Vagina (tissue), 2 donors: ENCODE measurements at regions not wholly inside any gene's neighbourhood (a gene's known extent, or its start where the extent isn't known, plus 50 kb on each side); places are given as distances from the start of the nearest gene placed in this dataset.
A peak's percentile ranks its signal among the peaks of the same experiment; 100 is the strongest.

Source experiments
- DNase-seq, 2 donors: peaks; one replicate each; pipeline ENCODE4 v3.0.0-alpha.2; 2017; ENCODE audit errors: extremely low spot score in 2 of 2
- H3K27ac ChIP-seq: fragments of 200-600 bp; sonication (generic); one replicate; pipeline ENCODE4 v1.5.1; 2019
- H3K27me3 ChIP-seq: fragments of 200-600 bp; sonication (generic); one replicate; pipeline ENCODE4 v1.5.1; 2019
- H3K36me3 ChIP-seq, 2 donors: fragments of 200-600 bp; sonication (generic); one replicate each; pipeline ENCODE4 v1.5.1; 2017 to 2019
- H3K4me1 ChIP-seq: fragments of 200-600 bp; sonication (generic); one replicate; pipeline ENCODE4 v1.5.1; 2019
- H3K4me3 ChIP-seq, 2 donors: fragments of 200-600 bp; sonication (generic); 1 replicate in 1 of 2; 2 replicates in 1 of 2; pipeline ENCODE4 v1.5.1; 2016 to 2019
- H3K9me3 ChIP-seq: fragments of 200-600 bp; sonication (generic); one replicate; pipeline ENCODE4 v1.5.1; 2019
- POLR2A ChIP-seq, 2 donors: fragments of 450-650 bp; IDR thresholded peaks; one replicate each; pipeline ENCODE4 v1.6.1; 2017; ENCODE audit warnings: antibody characterized with exemption in 2 of 2, mild to moderate bottlenecking in 2 of 2, moderate library complexity in 2 of 2
- POLR2AphosphoS5 ChIP-seq, 2 donors: sonication (generic); formaldehyde crosslinking; IDR thresholded peaks; one replicate each; pipeline ENCODE4 v1.9.0; 2017; ENCODE audit warnings: antibody characterized with exemption in 2 of 2, mild to moderate bottlenecking in 2 of 2, low read depth in 1 of 2; ENCODE audit not compliant: insufficient read depth in 1 of 2
- intact Hi-C: fragments of 100-400 bp; cut with DNase I; formaldehyde crosslinking; loops from one replicate; pipeline ENCODE4 v1.15.1; 2023
- TF ChIP-seq, protein P1 (sequence below), 3 experiments: fragments of 450-650 bp in 2 of 3; fragments of 200-600 bp in 1 of 3; sonication (generic) in 1 of 3; IDR thresholded peaks; one replicate each; pipeline ENCODE4 v1.5.1; 2017 to 2019; ENCODE audit warnings: antibody characterized with exemption in 3 of 3, mild to moderate bottlenecking in 2 of 3, moderate library complexity in 2 of 3

DNA sequence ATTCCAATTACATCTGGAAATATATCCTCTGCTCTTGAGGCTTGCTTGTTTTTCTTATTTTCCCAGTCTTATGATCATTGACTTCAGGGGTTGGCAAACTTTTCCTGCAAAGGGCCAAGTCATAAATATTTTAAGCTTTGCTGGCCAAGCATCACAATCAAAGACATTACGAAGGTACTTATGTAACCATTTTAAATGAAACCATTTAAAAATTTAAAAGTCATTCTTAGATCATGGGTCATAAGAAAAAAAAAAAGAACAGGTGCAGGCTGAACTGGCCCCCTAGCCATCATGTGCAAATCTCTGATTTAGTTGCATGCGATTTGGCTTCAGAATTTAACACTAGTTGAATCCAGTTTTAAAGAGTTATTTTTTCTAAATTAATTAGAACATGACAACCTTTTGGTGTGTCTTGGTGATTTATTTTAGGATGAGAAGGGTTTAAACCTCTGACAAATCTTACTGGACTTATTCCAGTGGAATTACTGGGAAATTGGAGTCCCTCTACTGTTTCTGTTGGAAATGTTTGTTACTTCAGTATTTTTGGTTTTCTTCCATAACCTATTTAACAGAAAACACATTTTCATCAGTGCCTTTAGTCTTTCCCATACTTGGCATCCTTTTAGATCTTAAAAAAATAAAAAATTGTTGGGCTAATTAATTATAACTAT, 148.1 kb downstream of the NHLRC3 start:
- H3K9me3 ChIP-seq, result no peaks in the 10 kb centered on the region
- H3K4me1 ChIP-seq, result peaks cover 31% of the 10 kb centered on the region
- H3K4me3 ChIP-seq, result no peak overlapping the region
- TF ChIP-seq POLR2A (IDR thresholded peaks at IDR 0.05) (no peak), POLR2AphosphoS5 (IDR thresholded peaks at IDR 0.05; ENCODE audit: insufficient read depth in 1 of 2, low read depth in 1 of 2) (peak in 1 of 2 donors; percentile 15)
- TF ChIP-seq, protein P1, sequence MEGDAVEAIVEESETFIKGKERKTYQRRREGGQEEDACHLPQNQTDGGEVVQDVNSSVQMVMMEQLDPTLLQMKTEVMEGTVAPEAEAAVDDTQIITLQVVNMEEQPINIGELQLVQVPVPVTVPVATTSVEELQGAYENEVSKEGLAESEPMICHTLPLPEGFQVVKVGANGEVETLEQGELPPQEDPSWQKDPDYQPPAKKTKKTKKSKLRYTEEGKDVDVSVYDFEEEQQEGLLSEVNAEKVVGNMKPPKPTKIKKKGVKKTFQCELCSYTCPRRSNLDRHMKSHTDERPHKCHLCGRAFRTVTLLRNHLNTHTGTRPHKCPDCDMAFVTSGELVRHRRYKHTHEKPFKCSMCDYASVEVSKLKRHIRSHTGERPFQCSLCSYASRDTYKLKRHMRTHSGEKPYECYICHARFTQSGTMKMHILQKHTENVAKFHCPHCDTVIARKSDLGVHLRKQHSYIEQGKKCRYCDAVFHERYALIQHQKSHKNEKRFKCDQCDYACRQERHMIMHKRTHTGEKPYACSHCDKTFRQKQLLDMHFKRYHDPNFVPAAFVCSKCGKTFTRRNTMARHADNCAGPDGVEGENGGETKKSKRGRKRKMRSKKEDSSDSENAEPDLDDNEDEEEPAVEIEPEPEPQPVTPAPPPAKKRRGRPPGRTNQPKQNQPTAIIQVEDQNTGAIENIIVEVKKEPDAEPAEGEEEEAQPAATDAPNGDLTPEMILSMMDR (IDR thresholded peaks at IDR 0.05), result no peak
- peak overlapping the region; percentile 16 for H3K27ac ChIP-seq
- no peaks in the 10 kb centered on the region for H3K36me3 ChIP-seq
- DNase-seq, result no peak
- intact Hi-C loops, result no loop called here
- no peaks in the 10 kb centered on the region for H3K27me3 ChIP-seq

DNA sequence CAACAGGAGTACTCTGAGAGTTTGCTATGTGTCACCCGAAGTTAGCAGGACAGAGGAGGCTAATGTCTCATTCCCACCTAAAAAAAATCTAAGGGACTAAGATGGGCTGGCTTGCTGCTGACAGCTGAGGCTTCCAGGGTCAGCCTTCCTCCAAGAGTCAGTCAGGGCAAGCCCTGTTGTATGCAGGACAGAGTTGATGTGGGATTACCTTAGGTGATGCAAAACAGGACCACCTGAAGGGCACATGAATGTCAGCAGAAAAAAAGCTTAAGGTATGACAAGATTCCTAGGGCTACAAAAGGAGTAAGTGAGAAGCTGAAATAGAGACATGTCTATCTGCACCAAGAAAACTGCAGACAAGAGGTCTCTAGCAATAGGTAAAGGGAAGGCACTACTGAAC, 151.5 kb downstream of the NHLRC3 start:
- no peak for TF ChIP-seq POLR2A (IDR thresholded peaks at IDR 0.05)
- TF ChIP-seq, protein P1 (IDR thresholded peaks at IDR 0.05), result no peak
- no peaks in the 10 kb centered on the region for H3K27me3 ChIP-seq
- H3K9me3 ChIP-seq, result no peaks in the 10 kb centered on the region
- DNase-seq, result no peak
- H3K4me1 ChIP-seq, result peaks cover 29% of the 10 kb centered on the region
- intact Hi-C loops, result no loop called here
- H3K27ac ChIP-seq, result no peak overlapping the region
- H3K4me3 ChIP-seq, result no peak overlapping the region
- H3K36me3 ChIP-seq, result no peaks in the 10 kb centered on the region

DNA sequence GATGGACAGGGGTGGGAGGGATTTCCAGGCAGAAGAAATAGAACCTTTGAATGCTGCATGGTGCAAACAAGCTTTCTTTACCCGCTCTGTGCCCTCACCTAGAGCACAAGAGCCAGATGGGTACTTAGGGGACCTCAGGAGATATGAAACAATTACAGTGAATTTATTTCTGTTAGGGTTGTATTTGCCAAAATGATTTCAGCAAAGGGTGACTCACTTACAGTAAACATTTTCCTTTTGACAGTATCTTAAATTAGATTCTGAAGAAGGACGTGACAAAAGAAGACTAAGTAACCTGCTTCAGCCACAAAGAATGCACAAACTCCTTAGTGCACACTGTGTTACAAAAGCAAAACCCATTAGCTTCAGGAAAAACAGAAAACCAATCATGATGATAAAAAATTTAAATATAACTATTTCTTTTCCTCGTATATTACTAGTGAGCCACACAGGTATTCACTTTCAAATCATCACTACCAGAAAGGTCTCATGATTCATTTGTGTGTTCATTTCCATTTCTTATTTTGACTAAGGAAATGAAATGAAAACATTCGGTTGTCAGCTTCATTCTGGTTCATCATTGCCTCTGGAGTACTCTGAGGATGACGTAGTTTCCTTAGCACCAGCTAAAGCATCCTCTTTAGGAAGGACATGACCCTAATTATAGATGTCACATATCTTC, 158.8 kb downstream of the NHLRC3 start:
- H3K9me3 ChIP-seq, result no peaks in the 10 kb centered on the region
- no peaks in the 10 kb centered on the region for H3K27me3 ChIP-seq
- H3K4me1 ChIP-seq, result peaks cover 4% of the 10 kb centered on the region
- no peak overlapping the region for H3K4me3 ChIP-seq
- H3K36me3 ChIP-seq, result no peaks in the 10 kb centered on the region
- no peak for DNase-seq
- no peak overlapping the region for H3K27ac ChIP-seq
- intact Hi-C loops, result no loop called here
- TF ChIP-seq POLR2A (IDR thresholded peaks at IDR 0.05), result no peak
- no peak for TF ChIP-seq POLR2AphosphoS5 (IDR thresholded peaks at IDR 0.05; ENCODE audit: insufficient read depth in 1 of 2, low read depth in 1 of 2)
- TF ChIP-seq, protein P1 (IDR thresholded peaks at IDR 0.05), result no peak

DNA sequence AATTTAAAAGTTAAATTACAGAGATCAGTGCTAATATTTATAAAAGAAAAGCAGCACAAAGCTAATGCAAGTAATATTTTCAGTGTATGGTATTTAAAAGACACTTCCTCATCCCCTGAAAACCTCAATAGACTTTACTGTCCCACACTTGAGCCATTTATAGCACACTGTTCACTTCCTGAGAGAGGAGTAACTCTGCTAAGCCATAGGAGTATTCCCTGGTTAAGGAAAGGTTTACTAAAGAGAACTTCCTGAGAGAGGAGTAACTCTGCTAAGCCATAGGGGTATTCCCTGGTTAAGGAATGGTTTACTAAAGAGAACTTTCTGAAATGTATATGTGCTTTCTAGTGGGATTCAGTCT, 159.4 kb downstream of the NHLRC3 start:
- TF ChIP-seq POLR2AphosphoS5 (IDR thresholded peaks at IDR 0.05; ENCODE audit: insufficient read depth in 1 of 2, low read depth in 1 of 2) (no peak), POLR2A (IDR thresholded peaks at IDR 0.05) (no peak)
- TF ChIP-seq, protein P1 (IDR thresholded peaks at IDR 0.05), result no peak
- Histone ChIP-seq H3K4me1 (peaks cover 4% of the 10 kb centered on the region), H3K27ac (no peak overlapping the region), H3K36me3 (no peaks in the 10 kb centered on the region), H3K9me3 (no peaks in the 10 kb centered on the region), H3K4me3 (no peak overlapping the region), H3K27me3 (no peaks in the 10 kb centered on the region)
- no peak for DNase-seq
- intact Hi-C loops, result no loop called here

DNA sequence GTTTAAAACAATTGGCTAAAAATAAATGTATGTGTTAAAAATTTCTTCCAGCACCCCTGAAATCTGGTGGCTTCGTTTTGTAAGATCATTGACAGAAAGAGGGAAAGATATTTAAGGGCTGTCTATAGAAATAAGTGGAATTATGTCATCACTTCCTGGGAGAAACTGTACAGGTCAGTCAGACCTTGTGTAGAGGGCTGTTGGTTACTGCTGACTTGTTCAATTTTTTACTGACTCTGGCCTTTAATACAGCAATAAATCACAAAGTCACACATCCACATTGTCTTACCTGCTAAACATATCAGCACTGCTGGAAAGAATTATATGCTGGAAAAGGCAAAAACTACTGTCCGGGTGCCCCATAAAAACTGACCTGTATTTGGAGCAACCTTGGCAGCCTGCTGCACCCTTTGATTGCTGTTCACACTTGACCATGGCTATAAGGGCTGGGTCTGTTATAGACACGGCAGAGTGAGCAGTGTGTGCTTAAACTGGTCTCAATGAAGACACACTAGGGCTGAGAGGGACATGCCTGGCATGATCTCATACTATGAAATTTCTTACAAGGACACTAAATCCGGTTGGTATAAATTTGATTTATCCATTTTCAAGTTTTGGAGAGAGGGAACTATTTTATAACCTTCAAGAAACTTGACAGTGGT, 162.1 kb downstream of the NHLRC3 start:
- H3K4me1 ChIP-seq, result peaks cover 4% of the 10 kb centered on the region
- no peaks in the 10 kb centered on the region for H3K36me3 ChIP-seq
- no peak overlapping the region for H3K4me3 ChIP-seq
- H3K9me3 ChIP-seq, result no peaks in the 10 kb centered on the region
- no peak for DNase-seq
- H3K27me3 ChIP-seq, result no peaks in the 10 kb centered on the region
- TF ChIP-seq POLR2AphosphoS5 (IDR thresholded peaks at IDR 0.05; ENCODE audit: insufficient read depth in 1 of 2, low read depth in 1 of 2) (no peak), POLR2A (IDR thresholded peaks at IDR 0.05) (no peak)
- TF ChIP-seq, protein P1 (IDR thresholded peaks at IDR 0.05), result no peak
- no peak overlapping the region for H3K27ac ChIP-seq
- intact Hi-C loops, result no loop called here
